ENCODE measurements at regions not wholly inside any gene's neighbourhood (a gene's known extent, or its start where the extent isn't known, plus 50 kb on each side); places are given as distances from the start of the nearest gene placed in this dataset.
"Not testable (repeated sequence)": the region's sequence is repeated elsewhere in the genome, so short reads cannot be mapped to it uniquely, and the experiment has no call there.

GRCh38 chr5:104048231-104048630, 485.6 kb upstream of the NUDT12 start:
- H3K27me3 ChIP-seq (ENCODE audit: control insufficient read depth in 4 of 4, insufficient read depth in 4 of 4, low read length in 3 of 4) = no peaks in the 10 kb centered on the region
- no peak overlapping the region for H3K27ac ChIP-seq (ENCODE audit: low read depth in 1 of 2, low read length in 2 of 2)

DNA sequence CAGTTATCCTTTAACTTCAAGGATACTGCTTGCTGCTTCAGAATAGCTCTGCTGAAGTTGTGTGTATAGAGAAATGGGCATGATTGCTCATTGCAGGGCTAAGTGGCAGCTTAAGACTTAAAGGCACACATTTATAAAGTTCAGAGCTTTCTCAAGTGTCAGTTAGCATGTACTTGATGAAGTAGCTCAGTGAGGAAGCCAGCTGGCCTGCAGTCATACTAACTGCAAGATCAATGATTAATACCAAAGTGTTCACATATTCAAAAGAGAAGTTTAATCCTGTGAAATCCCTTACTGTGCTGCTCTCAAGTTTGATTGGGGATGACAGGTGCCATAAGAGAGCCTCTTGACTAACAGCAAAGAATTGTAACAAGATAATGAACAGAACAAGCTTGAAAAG, 483.4 kb upstream of the NUDT12 start:
- no peak for TF ChIP-seq RXRA (IDR thresholded peaks at IDR 0.05)
- TF ChIP-seq, protein P1, sequence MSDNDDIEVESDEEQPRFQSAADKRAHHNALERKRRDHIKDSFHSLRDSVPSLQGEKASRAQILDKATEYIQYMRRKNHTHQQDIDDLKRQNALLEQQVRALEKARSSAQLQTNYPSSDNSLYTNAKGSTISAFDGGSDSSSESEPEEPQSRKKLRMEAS (IDR thresholded peaks at IDR 0.05) = no peak
- no peak for TF ChIP-seq JUND (IDR thresholded peaks at IDR 0.05)
- no peak for TF ChIP-seq SP1 (IDR thresholded peaks at IDR 0.05)
- TF ChIP-seq EGR1 (IDR thresholded peaks at IDR 0.05; ENCODE audit: low read depth in 2 of 2) = no peak
- TF ChIP-seq NR2F2 (IDR thresholded peaks at IDR 0.05) = no peak
- TF ChIP-seq, protein P2, sequence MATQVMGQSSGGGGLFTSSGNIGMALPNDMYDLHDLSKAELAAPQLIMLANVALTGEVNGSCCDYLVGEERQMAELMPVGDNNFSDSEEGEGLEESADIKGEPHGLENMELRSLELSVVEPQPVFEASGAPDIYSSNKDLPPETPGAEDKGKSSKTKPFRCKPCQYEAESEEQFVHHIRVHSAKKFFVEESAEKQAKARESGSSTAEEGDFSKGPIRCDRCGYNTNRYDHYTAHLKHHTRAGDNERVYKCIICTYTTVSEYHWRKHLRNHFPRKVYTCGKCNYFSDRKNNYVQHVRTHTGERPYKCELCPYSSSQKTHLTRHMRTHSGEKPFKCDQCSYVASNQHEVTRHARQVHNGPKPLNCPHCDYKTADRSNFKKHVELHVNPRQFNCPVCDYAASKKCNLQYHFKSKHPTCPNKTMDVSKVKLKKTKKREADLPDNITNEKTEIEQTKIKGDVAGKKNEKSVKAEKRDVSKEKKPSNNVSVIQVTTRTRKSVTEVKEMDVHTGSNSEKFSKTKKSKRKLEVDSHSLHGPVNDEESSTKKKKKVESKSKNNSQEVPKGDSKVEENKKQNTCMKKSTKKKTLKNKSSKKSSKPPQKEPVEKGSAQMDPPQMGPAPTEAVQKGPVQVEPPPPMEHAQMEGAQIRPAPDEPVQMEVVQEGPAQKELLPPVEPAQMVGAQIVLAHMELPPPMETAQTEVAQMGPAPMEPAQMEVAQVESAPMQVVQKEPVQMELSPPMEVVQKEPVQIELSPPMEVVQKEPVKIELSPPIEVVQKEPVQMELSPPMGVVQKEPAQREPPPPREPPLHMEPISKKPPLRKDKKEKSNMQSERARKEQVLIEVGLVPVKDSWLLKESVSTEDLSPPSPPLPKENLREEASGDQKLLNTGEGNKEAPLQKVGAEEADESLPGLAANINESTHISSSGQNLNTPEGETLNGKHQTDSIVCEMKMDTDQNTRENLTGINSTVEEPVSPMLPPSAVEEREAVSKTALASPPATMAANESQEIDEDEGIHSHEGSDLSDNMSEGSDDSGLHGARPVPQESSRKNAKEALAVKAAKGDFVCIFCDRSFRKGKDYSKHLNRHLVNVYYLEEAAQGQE (IDR thresholded peaks at IDR 0.05) = no peak
- no peak for TF ChIP-seq RAD21 (IDR thresholded peaks at IDR 0.05)
- no peak for TF ChIP-seq TAF1 (conservative IDR thresholded peaks at IDR 0.05)
- no peak for TF ChIP-seq FOXA1 (IDR thresholded peaks at IDR 0.05)
- no peak for TF ChIP-seq GABPA (IDR thresholded peaks at IDR 0.05 in 1 of 2, conservative IDR thresholded peaks at IDR 0.05 in 1 of 2)
- TF ChIP-seq YY1 (IDR thresholded peaks at IDR 0.05) = no peak
- TF ChIP-seq HNF4G (IDR thresholded peaks at IDR 0.05) = no peak
- H3K9ac ChIP-seq (ENCODE audit: low read depth in 1 of 2, low read length in 2 of 2) = no peak overlapping the region
- H3K27ac ChIP-seq (ENCODE audit: low read depth in 1 of 2, low read length in 2 of 2) = no peak overlapping the region
- H3K4me3 ChIP-seq (ENCODE audit: low read depth in 1 of 3, low read length in 3 of 3) = no peak overlapping the region
- no peaks in the 10 kb centered on the region for H3K27me3 ChIP-seq (ENCODE audit: control insufficient read depth in 4 of 4, insufficient read depth in 4 of 4, low read length in 3 of 4)
- no peaks in the 10 kb centered on the region for H3K4me1 ChIP-seq (ENCODE audit: control insufficient read depth in 4 of 4, insufficient read depth in 4 of 4, low read length in 3 of 4)
- H3K36me3 ChIP-seq (ENCODE audit: control insufficient read depth in 4 of 4, insufficient read depth in 3 of 4, low read depth in 1 of 4, low read length in 3 of 4) = no peaks in the 10 kb centered on the region
- DNase-seq (ENCODE audit: low spot score) = no peak
- no peaks in the 10 kb centered on the region for H3K9me3 ChIP-seq (ENCODE audit: control insufficient read depth in 4 of 4, low read length in 3 of 4)

More at GRCh38 chr5:104048231-104048630, 485.6 kb upstream of the NUDT12 start:
- Histone ChIP-seq H3K4me1 (ENCODE audit: control insufficient read depth in 4 of 4, insufficient read depth in 4 of 4, low read length in 3 of 4) (no peaks in the 10 kb centered on the region), H3K4me3 (ENCODE audit: low read depth in 1 of 3, low read length in 3 of 3) (no peak overlapping the region), H3K9ac (ENCODE audit: low read depth in 1 of 2, low read length in 2 of 2) (no peak overlapping the region), H3K9me3 (ENCODE audit: control insufficient read depth in 4 of 4, low read length in 3 of 4) (no peaks in the 10 kb centered on the region), H3K36me3 (ENCODE audit: control insufficient read depth in 4 of 4, insufficient read depth in 3 of 4, low read depth in 1 of 4, low read length in 3 of 4) (no peaks in the 10 kb centered on the region)
- DNase-seq (ENCODE audit: low spot score) = no peak
- TF ChIP-seq YY1 (IDR thresholded peaks at IDR 0.05) (no peak), JUND (IDR thresholded peaks at IDR 0.05) (no peak), HNF4A (conservative IDR thresholded peaks at IDR 0.05) (no peak), GABPA (IDR thresholded peaks at IDR 0.05 in 1 of 2, conservative IDR thresholded peaks at IDR 0.05 in 1 of 2) (no peak), SP1 (IDR thresholded peaks at IDR 0.05) (no peak)
- TF ChIP-seq, protein P2 (IDR thresholded peaks at IDR 0.05) = no peak
- 71% methylated on average over 2 of the region's 2 CpGs for WGBS

- H3K27ac ChIP-seq (ENCODE audit: low read depth in 1 of 2, low read length in 2 of 2); DNase-seq (ENCODE audit: low spot score); H3K4me3 ChIP-seq (ENCODE audit: low read depth in 1 of 3, low read length in 3 of 3); H3K4me1 ChIP-seq (ENCODE audit: control insufficient read depth in 4 of 4, insufficient read depth in 4 of 4, low read length in 3 of 4); H3K9me3 ChIP-seq (ENCODE audit: control insufficient read depth in 4 of 4, low read length in 3 of 4); H3K27me3 ChIP-seq (ENCODE audit: control insufficient read depth in 4 of 4, insufficient read depth in 4 of 4, low read length in 3 of 4); H3K36me3 ChIP-seq (ENCODE audit: control insufficient read depth in 4 of 4, insufficient read depth in 3 of 4, low read depth in 1 of 4, low read length in 3 of 4); H3K9ac ChIP-seq (ENCODE audit: low read depth in 1 of 2, low read length in 2 of 2): not testable (repeated sequence)
- WGBS = 65% methylated on average over 4 of the region's 4 CpGs
These were observed 477.3 kb upstream of the NUDT12 start for GRCh38 chr5:104039871-104040270.

DNA sequence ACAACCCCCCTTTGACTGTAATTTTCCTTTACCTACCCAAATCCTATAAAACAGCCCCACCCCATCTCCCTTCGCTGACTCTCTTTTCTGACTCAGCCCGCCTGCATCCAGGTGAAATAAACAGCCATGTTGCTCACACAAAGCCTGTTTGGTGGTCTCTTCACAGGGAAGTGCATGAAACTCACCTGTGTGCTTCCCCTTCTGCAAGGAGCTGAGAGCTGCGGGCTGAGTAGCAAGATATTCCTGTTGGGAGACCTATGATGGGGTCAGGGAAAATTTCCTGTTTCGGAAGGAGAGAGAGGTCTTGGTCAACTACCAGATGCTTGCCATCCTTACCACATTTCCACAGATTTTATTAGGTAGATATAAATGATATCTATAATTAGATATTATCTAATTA, 474.5 kb upstream of the NUDT12 start:
- H3K9ac ChIP-seq (ENCODE audit: low read depth in 1 of 2, low read length in 2 of 2); H3K36me3 ChIP-seq (ENCODE audit: control insufficient read depth in 4 of 4, insufficient read depth in 3 of 4, low read depth in 1 of 4, low read length in 3 of 4); H3K27me3 ChIP-seq (ENCODE audit: control insufficient read depth in 4 of 4, insufficient read depth in 4 of 4, low read length in 3 of 4); H3K4me1 ChIP-seq (ENCODE audit: control insufficient read depth in 4 of 4, insufficient read depth in 4 of 4, low read length in 3 of 4); H3K27ac ChIP-seq (ENCODE audit: low read depth in 1 of 2, low read length in 2 of 2); DNase-seq (ENCODE audit: low spot score); H3K9me3 ChIP-seq (ENCODE audit: control insufficient read depth in 4 of 4, low read length in 3 of 4); H3K4me3 ChIP-seq (ENCODE audit: low read depth in 1 of 3, low read length in 3 of 3): not testable (repeated sequence)
- WGBS = 76% methylated on average over 4 of the region's 4 CpGs

GRCh38 chr5:104033186-104033585, 470.6 kb upstream of the NUDT12 start:
- WGBS = 52% methylated on average over 4 of the region's 4 CpGs

More at GRCh38 chr5:104033186-104033585, 470.6 kb upstream of the NUDT12 start:
- H3K4me3 ChIP-seq (ENCODE audit: low read depth in 1 of 3, low read length in 3 of 3); H3K4me1 ChIP-seq (ENCODE audit: control insufficient read depth in 4 of 4, insufficient read depth in 4 of 4, low read length in 3 of 4); H3K27ac ChIP-seq (ENCODE audit: low read depth in 1 of 2, low read length in 2 of 2); DNase-seq (ENCODE audit: low spot score); H3K27me3 ChIP-seq (ENCODE audit: control insufficient read depth in 4 of 4, insufficient read depth in 4 of 4, low read length in 3 of 4); H3K9ac ChIP-seq (ENCODE audit: low read depth in 1 of 2, low read length in 2 of 2); H3K36me3 ChIP-seq (ENCODE audit: control insufficient read depth in 4 of 4, insufficient read depth in 3 of 4, low read depth in 1 of 4, low read length in 3 of 4): not testable (repeated sequence)
- H3K9me3 ChIP-seq (ENCODE audit: control insufficient read depth in 4 of 4, low read length in 3 of 4) = peaks cover 0 to 12% (median 0%) of the 10 kb centered on the region in 4 donors

Data from liver (tissue), 7 donors.